ENCODE measurements at regions not wholly inside any gene's neighbourhood (a gene's known extent, or its start where the extent isn't known, plus 50 kb on each side); places are given as distances from the start of the nearest gene placed in this dataset.

GRCh38 chr2:84249140-84249539 is 209.9 kb downstream of the SUCLG1 start:
- TF ChIP-seq CTCF (IDR thresholded peaks at IDR 0.05) (no peak), POLR2AphosphoS5 (IDR thresholded peaks at IDR 0.05) (no peak), EP300 (IDR thresholded peaks at IDR 0.05) (no peak), POLR2A (IDR thresholded peaks at IDR 0.05) (no peak)

All from upper lobe of left lung (tissue), 4 donors.